Amygdala (tissue), 56 donors: ENCODE measurements at regions not wholly inside any gene's neighbourhood (a gene's known extent, or its start where the extent isn't known, plus 50 kb on each side); places are given as distances from the start of the nearest gene placed in this dataset.
"Not testable (repeated sequence)": the region's sequence is repeated elsewhere in the genome, so short reads cannot be mapped to it uniquely, and the experiment has no call there.

Source experiments
- DNase-seq, 56 donors: peaks; one replicate each; lab custom pipeline; 2025; lab: John Stamatoyannopoulos, UW

DNA sequence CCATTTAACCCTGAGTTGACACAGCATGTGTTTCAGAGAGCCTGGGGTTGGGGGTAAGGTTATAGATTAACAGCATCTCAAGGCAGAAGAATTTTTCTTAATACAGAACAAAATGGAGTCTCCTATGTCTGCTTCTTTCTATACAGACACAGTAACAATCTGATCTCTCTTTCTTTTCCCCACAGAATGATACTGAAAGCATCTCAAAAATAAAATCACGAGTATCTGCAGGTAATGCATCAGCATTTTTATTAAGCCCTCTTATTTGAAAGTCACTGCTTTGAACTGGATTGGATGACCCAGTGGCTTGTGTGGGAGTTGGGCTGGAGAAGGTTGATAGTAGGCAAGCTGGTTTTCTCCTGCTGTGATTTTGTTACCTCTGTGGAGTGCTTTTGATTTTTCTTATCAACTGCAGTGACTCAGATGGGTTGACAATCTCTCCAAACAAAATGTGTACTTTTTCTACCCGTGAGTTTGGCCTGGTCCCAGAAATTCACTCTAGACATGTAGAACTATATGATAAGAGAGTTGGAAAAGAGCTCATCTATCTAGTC, 253.5 kb upstream of the PRKCQ start:
- DNase-seq, result no peak

DNA sequence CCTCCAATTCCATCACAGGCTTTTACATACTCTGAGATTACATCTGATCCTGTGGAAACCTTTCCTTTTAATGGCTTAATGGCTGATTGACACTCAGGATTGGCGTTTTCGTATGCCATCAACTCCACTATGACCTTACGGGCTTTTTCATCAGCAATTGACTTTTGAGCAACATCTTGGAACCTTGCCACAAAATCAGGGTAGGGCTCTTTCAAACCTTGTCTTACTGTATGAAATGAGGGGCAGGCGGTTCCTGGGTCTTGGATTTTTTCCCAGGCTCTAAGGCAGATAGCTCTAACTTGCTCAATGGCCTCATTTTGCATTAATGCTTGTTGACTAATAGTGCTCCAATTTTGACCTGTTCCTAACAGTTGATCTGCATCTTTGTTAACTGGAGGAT, 250.9 kb upstream of the PRKCQ start:
- DNase-seq, result not testable (repeated sequence)

DNA sequence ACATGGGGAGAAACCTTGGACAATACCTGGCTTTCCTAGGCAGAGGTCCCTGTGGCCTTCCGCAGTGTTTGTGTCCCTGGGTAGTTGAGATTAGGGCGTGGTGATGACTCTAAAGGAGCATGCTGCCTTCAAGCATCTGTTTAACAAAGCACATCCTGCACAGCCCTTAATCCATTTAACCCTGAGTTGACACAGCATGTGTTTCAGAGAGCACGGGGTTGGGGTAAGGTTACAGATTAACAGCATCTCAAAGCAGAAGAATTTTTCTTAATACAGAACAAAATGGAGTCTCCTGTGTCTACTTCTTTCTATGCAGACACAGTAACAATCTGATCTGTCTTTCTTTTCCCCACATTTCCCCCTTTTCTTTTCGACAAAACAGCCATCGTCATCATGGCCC, 244.7 kb upstream of the PRKCQ start:
- DNase-seq, result not testable (repeated sequence)

DNA sequence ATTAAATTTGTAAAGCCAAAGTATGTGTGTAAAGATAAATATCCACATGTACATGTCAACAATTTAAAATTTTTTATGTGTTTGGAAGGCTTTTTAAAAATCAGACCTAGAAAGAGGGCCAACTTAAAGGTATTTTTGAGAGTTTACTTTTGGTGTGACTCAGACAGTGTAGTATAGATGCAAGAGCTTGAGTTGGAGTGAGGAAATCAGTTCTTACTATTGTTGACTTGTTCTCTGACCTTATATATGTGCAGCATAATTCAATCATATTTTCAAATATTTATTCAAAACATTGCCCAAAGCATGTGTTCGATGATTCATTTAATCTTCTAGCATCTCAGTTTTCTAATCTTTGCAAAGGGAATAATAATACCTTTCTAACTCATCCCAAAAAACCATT, 243.7 kb upstream of the PRKCQ start:
- no peak for DNase-seq

DNA sequence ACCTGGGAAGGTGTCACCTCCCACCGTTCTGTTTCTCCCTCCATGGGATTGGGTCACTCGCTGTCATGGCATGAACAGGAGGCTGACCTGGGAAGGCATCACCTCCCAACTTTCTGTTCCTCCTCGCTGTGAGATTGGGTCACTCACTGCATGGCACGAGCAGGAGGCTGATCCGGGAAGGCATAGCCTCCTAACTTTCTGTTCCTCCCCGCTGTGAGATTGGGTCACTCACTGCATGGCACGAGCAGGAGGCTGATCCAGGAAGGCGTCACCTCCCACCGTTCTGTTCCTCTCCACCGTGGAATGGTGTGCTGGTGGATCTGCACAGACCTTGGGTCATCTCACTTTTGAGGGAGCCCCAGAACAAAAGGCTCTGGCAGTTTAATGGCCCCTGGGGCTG, 239.2 kb upstream of the PRKCQ start:
- no peak for DNase-seq

DNA sequence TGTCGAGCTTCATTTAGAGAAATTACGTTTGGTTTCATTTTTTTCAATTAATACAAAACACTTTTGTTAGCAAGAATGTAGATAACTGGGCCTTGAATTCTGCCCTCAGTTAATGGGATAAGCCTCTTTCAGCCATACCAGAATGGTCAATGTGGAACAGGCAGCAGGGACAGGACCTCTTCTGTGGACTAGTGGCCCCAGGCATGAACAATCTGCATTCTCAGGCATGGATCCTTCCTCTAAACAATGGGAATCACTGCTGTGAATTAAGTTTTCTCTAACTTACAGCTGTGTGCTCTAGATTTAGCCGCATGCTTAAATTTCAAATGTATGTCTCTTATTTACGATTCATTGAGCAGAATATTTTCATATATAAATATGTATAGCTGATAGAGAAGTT, 237.7 kb upstream of the PRKCQ start:
- DNase-seq, result no peak

DNA sequence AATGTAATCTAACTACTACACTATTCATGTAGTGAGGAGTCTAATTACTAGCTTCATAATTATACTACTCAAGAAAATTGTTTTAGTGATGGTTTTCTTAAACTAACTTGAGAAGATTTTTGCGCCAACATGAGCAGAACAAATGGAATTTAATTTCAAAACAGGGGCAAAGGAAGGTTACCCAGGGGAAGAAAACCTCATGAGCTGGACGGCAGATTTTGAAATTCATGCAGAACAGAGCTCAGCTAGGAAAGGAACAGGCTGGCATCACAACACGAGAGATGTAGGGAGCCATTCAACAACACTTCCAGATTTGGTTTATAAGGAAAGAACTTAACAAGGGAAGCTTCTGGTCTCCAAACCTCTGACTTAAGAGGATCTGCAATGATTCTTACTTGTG, 235.3 kb upstream of the PRKCQ start:
- no peak for DNase-seq

DNA sequence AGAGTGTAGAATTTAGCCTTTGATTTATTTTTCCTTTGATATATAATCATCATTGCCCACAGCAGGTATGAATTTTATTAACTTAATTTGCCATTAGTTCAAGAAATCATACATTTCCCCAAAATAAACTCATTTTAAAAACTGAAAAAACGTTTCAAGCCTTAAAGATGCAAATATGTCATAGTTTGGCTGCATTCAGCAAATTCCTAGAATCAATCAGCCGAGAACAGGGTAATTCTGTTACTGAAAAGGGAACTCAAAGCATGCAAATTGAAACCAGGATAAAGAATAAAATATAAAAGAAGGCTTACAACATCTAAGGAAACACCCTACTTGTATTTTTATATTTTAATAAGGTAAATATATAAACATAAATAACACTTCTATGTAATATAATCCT, 233.8 kb upstream of the PRKCQ start:
- no peak for DNase-seq

DNA sequence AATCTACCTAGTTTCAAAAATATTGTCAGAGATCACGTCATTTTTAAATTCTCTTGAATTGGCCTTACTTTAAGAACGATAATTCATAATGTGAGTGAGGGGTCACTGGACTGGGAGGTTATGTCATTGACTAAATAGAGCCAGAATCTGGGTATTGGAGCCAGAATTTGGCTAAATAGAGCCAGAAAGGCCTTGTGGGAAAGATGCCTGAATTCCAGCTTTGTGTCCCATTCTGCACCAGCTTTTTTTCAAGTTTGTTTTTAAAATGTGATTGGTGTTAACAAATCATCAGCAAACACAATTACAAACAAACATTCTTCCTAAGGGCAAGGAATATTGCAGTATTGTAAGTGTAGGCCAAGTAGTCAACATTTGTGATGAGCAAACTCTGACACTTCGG, 233.2 kb upstream of the PRKCQ start:
- DNase-seq, result no peak

DNA sequence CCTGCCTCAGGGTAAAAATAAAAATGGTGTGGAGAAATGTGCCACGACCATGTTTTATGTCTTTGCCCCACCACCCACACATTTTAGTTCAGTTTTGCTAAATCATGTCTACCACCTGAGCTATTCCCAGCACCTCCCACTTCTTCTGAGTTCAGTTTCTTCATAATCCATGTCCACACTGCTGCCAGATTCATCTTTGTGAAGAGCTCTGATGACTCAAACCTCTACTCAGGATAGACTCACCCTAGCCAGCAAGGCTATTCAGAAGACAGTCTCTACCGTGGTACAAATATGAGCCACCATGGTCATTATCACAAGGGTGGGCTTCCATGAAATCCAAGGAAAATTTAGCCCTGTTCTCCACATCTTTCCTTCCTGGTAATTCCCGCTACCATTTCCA, 231.1 kb upstream of the PRKCQ start:
- no peak for DNase-seq

DNA sequence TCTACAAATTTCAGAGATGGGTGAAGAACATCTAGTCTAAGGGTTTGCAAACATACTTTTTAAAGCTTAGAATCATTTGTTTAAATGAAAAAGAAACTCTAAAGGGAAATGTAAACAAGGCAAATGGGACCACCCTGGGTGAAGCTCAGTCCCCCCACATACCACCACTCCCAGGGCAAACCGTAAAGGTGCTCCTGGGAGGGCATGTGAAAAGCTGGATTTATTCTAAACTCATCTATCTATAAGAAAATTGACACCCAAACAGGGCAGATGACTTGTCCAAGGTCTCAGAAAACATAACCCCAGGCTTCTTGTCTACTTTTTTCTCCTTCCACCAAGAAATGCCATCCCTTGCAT, 223.3 kb upstream of the PRKCQ start:
- DNase-seq, result no peak

DNA sequence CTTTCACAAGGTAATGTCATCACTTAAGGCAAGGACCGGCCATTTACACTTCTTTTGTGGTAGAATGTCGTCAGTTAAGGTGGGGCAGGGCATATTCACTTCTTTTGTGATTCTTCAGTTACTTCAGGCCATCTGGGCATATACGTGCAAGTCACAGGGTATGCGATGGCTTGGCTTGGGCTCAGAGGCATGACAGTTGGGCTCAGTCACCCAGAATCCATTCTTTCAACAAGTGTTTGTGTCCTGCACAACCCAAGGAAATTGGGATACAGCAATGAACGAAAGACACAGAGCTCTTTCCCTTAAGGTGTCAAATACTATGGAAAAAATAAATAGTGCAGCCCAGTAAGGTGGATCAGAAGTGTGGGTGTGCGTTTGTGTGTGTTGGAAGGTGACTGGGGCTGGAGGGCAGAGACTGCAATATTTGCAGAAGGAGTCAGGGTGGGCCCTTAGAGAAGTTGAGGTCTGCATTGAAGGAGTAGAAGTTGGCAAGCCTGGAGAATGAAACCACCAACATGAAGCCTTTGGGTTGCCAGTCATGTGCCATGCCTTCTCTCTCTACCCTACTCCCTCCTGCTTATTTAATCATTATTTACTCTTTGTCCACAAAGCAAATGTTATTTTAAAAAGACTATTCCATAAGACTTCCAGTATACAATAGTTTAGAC, 222.8 kb upstream of the PRKCQ start:
- DNase-seq, result no peak

DNA sequence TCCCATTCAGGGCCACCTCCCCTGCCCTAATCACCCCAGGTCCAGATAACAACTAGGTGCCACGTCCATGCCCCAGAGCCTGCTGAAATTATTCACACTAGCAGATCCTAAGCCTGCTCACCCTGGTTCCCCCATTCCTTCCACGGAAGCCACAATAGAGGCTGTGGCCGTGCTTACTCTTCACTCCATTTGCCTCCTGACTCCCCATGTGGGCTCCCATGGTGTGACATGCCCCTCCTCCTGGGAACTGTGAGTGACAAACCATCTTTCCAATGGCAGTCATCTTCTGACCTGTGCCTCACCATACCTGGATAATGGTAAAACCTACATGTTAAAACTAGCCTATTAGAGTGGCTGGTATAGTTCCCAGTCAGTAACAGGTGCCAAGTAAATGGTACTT, 216.2 kb upstream of the PRKCQ start:
- no peak for DNase-seq

DNA sequence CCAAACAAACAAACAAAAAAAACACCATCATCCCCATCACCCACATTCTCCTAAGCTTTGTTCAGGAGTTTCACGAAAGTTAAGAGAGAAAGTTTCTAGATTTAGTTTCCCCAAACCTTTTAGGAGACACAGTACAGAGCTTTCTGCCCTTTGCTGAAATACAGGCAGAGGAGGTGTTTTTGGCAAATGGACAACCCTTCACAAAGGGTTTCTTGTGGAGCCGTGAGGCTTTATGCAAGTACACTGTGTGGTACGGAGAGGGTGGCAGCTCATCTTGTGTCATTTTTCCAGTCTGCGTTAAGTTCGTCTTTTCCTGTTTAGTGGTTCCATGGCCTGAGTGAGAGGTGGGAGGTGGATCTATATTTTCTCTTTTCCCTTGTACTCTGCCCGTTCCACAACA, 215.5 kb upstream of the PRKCQ start:
- DNase-seq, result peak in 1 of 56 donors; percentile 1

DNA sequence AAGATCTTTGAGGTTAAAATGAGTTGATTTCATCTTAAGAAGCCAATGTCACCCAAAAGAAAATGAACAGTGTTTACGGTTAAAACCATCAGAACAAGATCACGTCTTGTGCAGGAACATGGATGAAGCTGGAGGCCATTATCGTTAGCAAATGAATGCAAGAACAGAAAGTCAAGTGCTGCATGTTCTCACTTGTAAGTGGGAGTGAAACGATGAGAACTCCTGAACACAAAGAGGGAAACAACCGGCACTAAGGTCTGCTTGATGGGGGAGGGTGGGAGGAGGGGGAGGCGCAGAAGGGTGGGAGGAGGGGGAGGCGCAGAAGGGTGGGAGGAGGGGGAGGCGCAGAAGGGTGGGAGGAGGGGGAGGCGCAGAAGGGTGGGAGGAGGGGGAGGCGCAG, 214.8 kb upstream of the PRKCQ start:
- not testable (repeated sequence) for DNase-seq

DNA sequence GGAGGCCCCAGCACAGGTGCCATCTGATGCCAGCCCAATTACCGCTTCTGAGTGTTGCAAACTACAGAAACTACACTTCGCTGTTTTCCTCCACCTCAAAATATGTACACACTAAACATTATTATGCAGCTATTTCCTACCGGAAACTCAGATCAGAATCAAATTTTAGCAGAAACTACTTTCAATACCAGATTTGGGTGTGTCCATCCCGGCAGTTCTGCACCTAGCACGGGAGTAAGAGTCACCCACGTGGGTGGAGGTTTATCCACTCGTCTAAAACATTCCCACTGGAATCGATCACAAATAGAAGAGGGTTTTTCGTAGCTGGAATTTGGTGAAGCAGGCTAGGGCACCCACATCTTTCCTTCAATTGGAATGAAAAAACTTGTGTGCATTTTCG, 214.4 kb upstream of the PRKCQ start:
- no peak for DNase-seq

DNA sequence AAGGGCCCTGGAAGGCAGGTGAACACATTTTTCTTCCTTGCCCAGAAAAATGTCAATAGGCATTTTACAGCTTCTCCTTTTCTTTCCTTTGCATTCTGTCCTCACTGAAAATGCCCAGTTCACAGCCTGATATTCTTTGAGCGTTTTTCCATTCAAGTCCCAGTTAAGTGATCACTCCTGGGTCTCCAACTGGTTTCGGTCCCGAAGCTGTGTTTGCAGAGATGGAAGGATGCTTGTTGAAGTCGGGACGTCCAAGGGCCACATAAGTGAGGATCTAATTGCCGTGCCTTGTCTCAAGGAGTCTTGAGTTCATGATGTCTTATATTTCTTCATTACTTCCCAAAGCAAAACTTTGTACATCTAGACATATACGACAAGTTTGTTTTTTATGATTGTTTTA, 208.7 kb upstream of the PRKCQ start:
- DNase-seq, result no peak

DNA sequence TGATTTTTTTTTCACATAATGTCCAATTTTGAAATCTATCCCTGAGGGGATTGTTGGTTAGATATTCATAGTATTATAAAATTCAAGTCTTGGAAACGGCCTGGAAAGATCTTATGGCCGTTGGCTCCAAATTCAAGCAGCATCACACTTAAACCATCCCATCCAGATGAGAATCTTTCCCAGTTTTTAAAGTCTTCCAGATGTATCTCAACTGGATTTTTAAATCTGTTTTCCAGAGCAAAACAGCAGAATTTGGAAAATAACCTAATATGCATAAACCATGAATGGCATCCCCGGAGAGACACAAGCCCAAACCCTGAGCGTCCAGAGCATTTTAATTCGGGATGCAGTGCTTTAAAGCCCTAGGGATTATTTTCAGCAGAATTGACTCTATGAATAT, 208.2 kb upstream of the PRKCQ start:
- DNase-seq, result no peak

DNA sequence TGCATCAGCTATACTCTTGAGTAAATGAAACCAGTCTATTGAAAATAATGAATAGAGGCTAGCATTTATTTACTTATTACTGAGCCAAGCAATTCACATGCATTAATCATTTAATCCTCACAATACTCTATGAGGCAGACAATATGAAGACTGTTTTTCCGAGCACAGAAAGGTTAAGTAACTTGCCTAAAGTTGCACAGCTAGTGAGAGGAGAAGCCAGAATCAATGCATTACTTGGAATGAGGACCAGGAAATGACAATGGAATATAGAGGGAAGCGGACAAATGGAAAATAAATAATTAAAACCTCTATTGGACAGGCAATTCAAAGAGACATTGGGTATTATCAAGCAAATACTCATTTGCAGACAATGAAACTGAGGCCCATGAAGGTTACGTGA, 207.6 kb upstream of the PRKCQ start:
- no peak for DNase-seq

DNA sequence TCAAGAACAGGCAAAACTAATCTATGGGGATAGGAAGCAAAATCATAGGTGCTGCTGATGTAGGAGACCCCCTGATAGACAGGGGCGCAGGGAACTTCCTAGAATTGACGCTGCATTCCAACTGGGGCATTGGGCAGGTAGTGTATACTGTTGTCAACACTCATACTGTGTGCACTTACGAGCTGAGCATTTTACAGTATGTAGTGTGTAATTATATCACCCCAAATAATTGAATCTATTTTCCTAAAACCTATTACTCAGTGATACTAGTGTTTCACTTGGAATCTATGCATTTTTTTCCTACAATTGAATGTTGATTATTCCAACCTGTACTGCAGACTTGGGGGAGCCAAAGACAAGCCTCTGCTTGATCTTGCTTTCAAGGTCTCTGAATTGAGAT, 207.0 kb upstream of the PRKCQ start:
- DNase-seq, result no peak

DNA sequence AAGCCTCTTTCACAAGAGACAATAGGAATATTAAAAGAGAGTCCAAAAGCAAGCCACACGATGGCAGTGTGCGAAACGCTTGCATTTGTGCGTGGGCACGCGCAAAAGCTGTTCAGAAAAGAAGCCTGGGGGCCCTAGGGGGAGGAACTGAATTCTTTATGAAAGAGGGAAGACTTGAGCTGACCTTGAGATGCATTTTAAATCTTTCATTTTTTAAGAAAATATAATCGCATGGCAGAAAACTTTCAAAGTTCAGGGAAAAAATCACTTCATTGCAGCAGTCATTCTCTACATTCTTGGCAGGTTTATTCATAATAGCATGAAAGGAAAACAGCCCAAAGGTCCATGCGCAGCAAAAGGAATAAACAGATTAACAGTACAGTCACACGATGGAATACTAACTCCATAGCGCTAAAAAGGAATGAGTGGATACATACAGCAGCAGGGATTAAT, 206.5 kb upstream of the PRKCQ start:
- peak in 36 of 56 donors; percentile 1 to 71 (median 16) for DNase-seq

DNA sequence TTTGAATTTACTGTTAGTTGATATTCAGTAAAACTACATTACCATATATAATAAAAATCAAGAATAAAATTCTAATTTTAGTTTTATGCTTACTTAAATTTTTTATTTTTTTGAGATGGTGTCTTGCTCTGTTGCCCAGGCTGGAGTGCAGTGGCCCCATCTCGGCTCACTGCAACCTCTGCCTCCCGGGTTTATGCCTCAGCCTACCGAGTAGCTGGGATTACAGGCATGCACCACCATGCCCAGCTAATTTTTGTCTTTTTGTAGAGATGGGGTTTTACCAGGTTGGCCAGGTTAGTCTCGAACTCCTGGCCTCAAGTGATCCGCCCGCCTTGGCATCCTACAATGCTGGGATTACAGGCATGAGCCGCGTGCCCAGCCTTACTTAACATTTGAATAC, 204.4 kb upstream of the PRKCQ start:
- DNase-seq, result not testable (repeated sequence)

DNA sequence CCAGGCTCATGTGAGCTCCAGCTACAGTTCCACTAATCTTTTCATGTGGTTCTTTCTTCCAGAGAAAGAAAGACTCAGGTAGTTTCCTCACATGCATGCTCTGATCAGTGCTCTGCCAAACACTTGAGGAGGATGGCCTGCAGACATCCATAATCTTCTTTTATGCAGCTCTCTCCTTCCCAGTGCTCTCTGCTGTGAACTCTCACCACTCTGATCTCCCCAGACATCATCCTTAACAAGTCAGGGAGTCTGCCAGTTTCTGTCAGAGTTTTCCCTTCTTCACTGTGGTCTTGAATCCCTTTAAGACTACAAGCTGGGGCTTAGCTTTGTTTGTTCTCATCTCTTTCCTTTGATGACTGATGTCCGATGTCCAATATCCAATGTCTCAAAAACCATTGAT, 203.4 kb upstream of the PRKCQ start:
- no peak for DNase-seq
